Mesenchymal stem cell (in vitro differentiated cells and primary cell): ENCODE measurements at regions not wholly inside any gene's neighbourhood (a gene's known extent, or its start where the extent isn't known, plus 50 kb on each side); places are given as distances from the start of the nearest gene placed in this dataset.

ENCODE experiments used
- DNase-seq: peaks from one replicate; pipeline ENCODE4 v3.0.0-alpha.2; 2013
- H2AFZ ChIP-seq: one replicate; pipeline ENCODE4 v1.6.1; 2013; ENCODE audit warnings: low read depth, mild to moderate bottlenecking, control low read depth, inconsistent platforms, low read length, moderate library complexity
- H2AK5ac ChIP-seq: 2 replicates; pipeline ENCODE4 v1.6.1; 2013; ENCODE audit warnings: low read length, moderate library complexity, mild to moderate bottlenecking, inconsistent platforms; ENCODE audit not compliant: severe bottlenecking
- H2BK120ac ChIP-seq: one replicate; pipeline ENCODE4 v1.6.1; 2013; ENCODE audit warnings: low read depth, mild to moderate bottlenecking, inconsistent platforms, low read length, moderate library complexity
- H2BK12ac ChIP-seq, 2 experiments: one replicate each; pipeline ENCODE4 v1.6.1; 2013; ENCODE audit warnings: inconsistent platforms in 2 of 2, low read length in 2 of 2, mild to moderate bottlenecking in 2 of 2, moderate library complexity in 2 of 2, control low read depth in 1 of 2
- H2BK15ac ChIP-seq: one replicate; pipeline ENCODE4 v1.6.1; 2013; ENCODE audit warnings: mild to moderate bottlenecking, low read depth, inconsistent platforms; ENCODE audit not compliant: poor library complexity, severe bottlenecking
- H2BK5ac ChIP-seq: 2 replicates; pipeline ENCODE4 v1.6.1; 2013; ENCODE audit warnings: low read depth, mild to moderate bottlenecking, low read length, control low read depth, inconsistent platforms; ENCODE audit not compliant: poor library complexity, severe bottlenecking
- H3K14ac ChIP-seq, 2 experiments: one replicate each; pipeline ENCODE4 v1.6.1; 2013; ENCODE audit warnings: inconsistent platforms in 2 of 2, low read length in 2 of 2, control low read depth in 1 of 2, mild to moderate bottlenecking in 1 of 2, moderate library complexity in 1 of 2
- H3K18ac ChIP-seq, 2 experiments: one replicate each; pipeline ENCODE4 v1.6.1; 2013; ENCODE audit warnings: inconsistent platforms in 2 of 2, low read length in 2 of 2, control low read depth in 1 of 2, low read depth in 1 of 2, mild to moderate bottlenecking in 1 of 2
- H3K23ac ChIP-seq, 2 experiments: one replicate each; pipeline ENCODE4 v1.6.1; 2013; ENCODE audit warnings: inconsistent platforms in 2 of 2, low read length in 2 of 2, mild to moderate bottlenecking in 2 of 2, moderate library complexity in 2 of 2, control low read depth in 1 of 2
- H3K27ac ChIP-seq: 2 replicates; pipeline ENCODE4 v1.5.1; 2013; ENCODE audit warnings: mild to moderate bottlenecking, moderate library complexity, low read length, control low read depth, inconsistent platforms; ENCODE audit not compliant: poor library complexity, severe bottlenecking
- H3K27me3 ChIP-seq, 2 experiments: 2 replicates each; pipeline versions ENCODE4 v1.6.1 to v1.7.0; 2013; ENCODE audit warnings: low read length in 2 of 2, mild to moderate bottlenecking in 2 of 2, moderate library complexity in 2 of 2, control low read depth in 1 of 2, inconsistent platforms in 1 of 2; ENCODE audit not compliant: control insufficient read depth in 1 of 2, insufficient read depth in 1 of 2
- H3K36me3 ChIP-seq, 2 experiments: 2 replicates each; pipeline versions ENCODE4 v1.6.1 to v1.7.0; 2013; ENCODE audit warnings: low read length in 2 of 2, control low read depth in 1 of 2, inconsistent platforms in 1 of 2, low read depth in 1 of 2, mild to moderate bottlenecking in 1 of 2; ENCODE audit not compliant: insufficient read depth in 2 of 2, control insufficient read depth in 1 of 2
- H3K4ac ChIP-seq, 2 experiments: one replicate each; pipeline ENCODE4 v1.6.1; 2013; ENCODE audit warnings: inconsistent platforms in 2 of 2, low read length in 2 of 2, mild to moderate bottlenecking in 2 of 2, moderate library complexity in 2 of 2, control low read depth in 1 of 2, low read depth in 1 of 2
- H3K4me1 ChIP-seq: 2 replicates; pipeline ENCODE4 v1.6.1; 2013; ENCODE audit warnings: low read depth, low read length, control low read depth; ENCODE audit not compliant: control insufficient read depth, insufficient read depth
- H3K4me2 ChIP-seq: 2 replicates; pipeline ENCODE4 v1.6.1; 2013; ENCODE audit warnings: low read length, mild to moderate bottlenecking, inconsistent platforms; ENCODE audit not compliant: poor library complexity, severe bottlenecking
- H3K4me3 ChIP-seq, 2 experiments: 2 replicates each; pipeline versions ENCODE4 v1.5.1 to v1.7.0; 2013; ENCODE audit warnings: low read length in 2 of 2, mild to moderate bottlenecking in 2 of 2, control low read depth in 1 of 2, low read depth in 1 of 2; ENCODE audit not compliant: insufficient read depth in 1 of 2
- H3K79me1 ChIP-seq: replicated peaks from 2 replicates; pipeline ENCODE4 v1.6.1; 2013; ENCODE audit warnings: mild to moderate bottlenecking, control low read depth, low read length, inconsistent platforms; ENCODE audit not compliant: poor library complexity, severe bottlenecking
- H3K9ac ChIP-seq: 2 replicates; pipeline ENCODE4 v1.7.0; 2013; ENCODE audit warnings: mild to moderate bottlenecking, low read length, moderate library complexity
- H3K9me3 ChIP-seq: 2 replicates; pipeline ENCODE4 v1.7.0; 2013; ENCODE audit warnings: mild to moderate bottlenecking, low read length; ENCODE audit not compliant: control insufficient read depth
- H4K8ac ChIP-seq: one replicate; pipeline ENCODE4 v1.6.1; 2013; ENCODE audit warnings: inconsistent platforms, mild to moderate bottlenecking, low read length, moderate library complexity
- H4K91ac ChIP-seq: one replicate; pipeline ENCODE4 v1.6.1; 2013; ENCODE audit warnings: mild to moderate bottlenecking, low read length, inconsistent platforms
- WGBS: methylation state at CpG from one replicate; pipeline ENCODE4 v1.1.7; 2013; ENCODE audit warnings: mixed read lengths; 5-methylcytosine and 5-hydroxymethylcytosine counted together

- Histone ChIP-seq H3K4me2 (no peak overlapping the region), H3K18ac (no peak overlapping the region), H4K8ac (no peak overlapping the region), H2BK120ac (no peak overlapping the region), H2AFZ (no peak overlapping the region), H2BK5ac (no peak overlapping the region), H3K9me3 (no peaks in the 10 kb centered on the region), H2BK12ac (no peak overlapping the region), H3K4ac (no peak overlapping the region), H3K23ac (no peak overlapping the region), H4K91ac (no peak overlapping the region), H3K4me1 (peaks cover 1% of the 10 kb centered on the region), H2AK5ac (no peak overlapping the region), H3K4me3 (no peak overlapping the region), H3K36me3 (no peaks in the 10 kb centered on the region), H3K27ac (no peak overlapping the region), H3K27me3 (peaks cover 0 to 12% of the 10 kb centered on the region in 2 experiments), H2BK15ac (no peak overlapping the region), H3K14ac (no peak overlapping the region), H3K79me1 (no peaks in the 10 kb centered on the region), H3K9ac (no peak overlapping the region)
- no peak for DNase-seq
- WGBS: 80% methylated on average over 5 of the region's 7 CpGs
These were observed 77.0 kb upstream of the CXADR start for GRCh38 chr21:17435565-17436543.

- Histone ChIP-seq H3K4me1 (peaks cover 1% of the 10 kb centered on the region), H2BK5ac (no peak overlapping the region), H4K91ac (no peak overlapping the region), H2BK15ac (no peak overlapping the region), H3K4me2 (no peak overlapping the region), H4K8ac (no peak overlapping the region), H2BK120ac (no peak overlapping the region), H3K27me3 (peaks cover 0 to 12% of the 10 kb centered on the region in 2 experiments), H3K36me3 (no peaks in the 10 kb centered on the region), H3K27ac (no peak overlapping the region), H3K4me3 (no peak overlapping the region), H2AFZ (no peak overlapping the region), H2AK5ac (no peak overlapping the region), H3K9ac (no peak overlapping the region), H3K79me1 (no peaks in the 10 kb centered on the region), H2BK12ac (no peak overlapping the region), H3K9me3 (no peaks in the 10 kb centered on the region), H3K4ac (no peak overlapping the region), H3K18ac (no peak overlapping the region), H3K23ac (no peak overlapping the region), H3K14ac (no peak overlapping the region)
- peak; percentile 2 for DNase-seq
- 71% methylated on average over 3 of the region's 4 CpGs for WGBS
These were observed 76.2 kb upstream of the CXADR start for GRCh38 chr21:17436626-17437111.

GRCh38 chr21:17438635-17439034 is 74.2 kb upstream of the CXADR start:
- no peak overlapping the region for H3K4me3 ChIP-seq
- 20% methylated on average over 3 of the region's 5 CpGs for WGBS
- no peak overlapping the region for H4K91ac ChIP-seq
- no peak overlapping the region for H3K27ac ChIP-seq
- H3K36me3 ChIP-seq: no peaks in the 10 kb centered on the region
- H3K4ac ChIP-seq: no peak overlapping the region
- H3K4me2 ChIP-seq: no peak overlapping the region
- no peak overlapping the region for H3K9ac ChIP-seq
- no peak overlapping the region for H2AFZ ChIP-seq
- no peak overlapping the region for H2BK5ac ChIP-seq
- no peaks in the 10 kb centered on the region for H3K79me1 ChIP-seq
- no peak for DNase-seq
- no peak overlapping the region for H2BK120ac ChIP-seq
- H2AK5ac ChIP-seq: no peak overlapping the region
- H3K27me3 ChIP-seq: peaks cover 0 to 9% of the 10 kb centered on the region in 2 experiments
- no peak overlapping the region for H3K23ac ChIP-seq
- no peak overlapping the region for H2BK12ac ChIP-seq
- H3K14ac ChIP-seq: no peak overlapping the region
- H3K18ac ChIP-seq: no peak overlapping the region
- peak overlapping the region; percentile 20 for H2BK15ac ChIP-seq
- H3K9me3 ChIP-seq: no peaks in the 10 kb centered on the region
- H3K4me1 ChIP-seq: peaks cover 1% of the 10 kb centered on the region
- H4K8ac ChIP-seq: peak overlapping the region; percentile 4

- Histone ChIP-seq H4K8ac (no peak overlapping the region), H3K4me3 (no peak overlapping the region), H4K91ac (no peak overlapping the region), H3K14ac (no peak overlapping the region), H3K23ac (no peak overlapping the region), H3K4me1 (peaks cover 1% of the 10 kb centered on the region), H3K36me3 (no peaks in the 10 kb centered on the region), H3K4ac (no peak overlapping the region), H3K4me2 (no peak overlapping the region), H2BK120ac (no peak overlapping the region), H3K27ac (no peak overlapping the region), H3K18ac (no peak overlapping the region), H2BK12ac (no peak overlapping the region), H2BK5ac (no peak overlapping the region), H3K9me3 (no peaks in the 10 kb centered on the region), H2AK5ac (no peak overlapping the region), H2AFZ (no peak overlapping the region), H2BK15ac (no peak overlapping the region), H3K79me1 (no peaks in the 10 kb centered on the region), H3K9ac (no peak overlapping the region), H3K27me3 (peaks cover 0 to 9% of the 10 kb centered on the region in 2 experiments)
- 92% methylated on average over 2 of the region's 3 CpGs for WGBS
- no peak for DNase-seq
These were observed 71.9 kb upstream of the CXADR start for GRCh38 chr21:17440969-17441368.
